Dermis microvascular lymphatic vessel endothelial cell (primary cell): ENCODE measurements at regions not wholly inside any gene's neighbourhood (a gene's known extent, or its start where the extent isn't known, plus 50 kb on each side); places are given as distances from the start of the nearest gene placed in this dataset.
"Not testable (repeated sequence)": the region's sequence is repeated elsewhere in the genome, so short reads cannot be mapped to it uniquely, and the experiment has no call there.

Experiments
- DNase-seq, 2 donors: peaks; one replicate each; pipeline versions ENCODE4 v3.0.0 to v3.0.0-alpha.2; 2010; ENCODE audit warnings: low read depth in 2 of 2

DNA sequence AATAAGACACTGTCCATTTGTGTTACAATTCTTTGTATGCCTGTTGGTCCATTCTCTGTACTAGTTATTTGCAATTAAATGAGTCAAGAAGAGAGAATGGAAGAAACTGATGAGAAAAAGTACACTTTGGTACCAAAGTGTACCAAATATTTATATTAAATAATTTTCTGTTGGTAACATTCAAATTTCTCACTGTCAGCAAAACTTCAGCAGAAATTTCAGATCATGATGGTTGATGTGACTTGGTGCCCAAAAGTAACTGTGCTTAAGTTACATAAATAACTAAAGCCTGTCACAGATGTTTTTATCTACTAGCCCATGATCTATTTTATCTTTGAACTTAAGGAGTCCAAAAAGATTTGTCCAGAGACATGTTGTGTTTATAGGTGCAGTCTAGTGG, 274.4 kb upstream of the CXADR start:
- no peak for DNase-seq

DNA sequence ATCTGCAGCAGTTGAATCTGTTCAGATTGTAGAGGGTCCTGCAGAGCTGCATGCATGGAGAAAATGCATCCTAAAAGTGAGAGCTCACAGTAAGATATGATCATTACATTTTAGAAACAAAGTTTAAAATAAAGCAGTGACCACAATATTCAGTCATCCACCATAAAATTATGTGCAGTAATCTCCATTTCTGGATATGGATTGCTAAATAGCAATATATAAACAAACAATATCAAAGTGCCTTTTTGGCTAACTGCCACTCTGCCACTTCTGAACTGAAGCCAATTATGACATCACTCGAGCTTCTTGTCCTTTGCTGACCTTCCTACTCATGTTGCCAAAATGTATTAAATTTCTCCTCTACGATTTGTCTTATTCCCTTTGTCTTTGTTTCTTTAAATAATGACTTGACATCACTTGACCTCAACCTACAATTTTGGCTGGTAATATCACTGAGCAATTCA, 262.0 kb upstream of the CXADR start:
- no peak for DNase-seq

DNA sequence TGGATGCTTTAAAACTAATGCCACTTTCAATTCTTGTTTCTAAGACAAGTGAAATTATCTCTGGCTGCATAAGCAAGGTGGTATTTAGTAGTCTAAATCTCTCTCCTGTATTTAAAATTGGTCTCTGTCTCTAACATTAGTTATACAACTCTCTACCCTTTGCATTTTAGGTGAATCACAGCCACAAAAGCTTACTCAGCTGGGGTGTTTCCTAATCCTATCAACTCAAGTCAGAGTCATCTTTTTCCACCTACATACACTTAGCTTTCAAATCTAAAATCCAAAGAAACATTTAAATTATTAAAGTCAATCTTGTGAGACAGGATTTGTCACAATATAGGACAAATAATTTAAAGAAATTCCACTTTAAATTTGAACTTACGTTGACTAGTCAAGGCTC, 255.1 kb upstream of the CXADR start:
- no peak for DNase-seq

DNA sequence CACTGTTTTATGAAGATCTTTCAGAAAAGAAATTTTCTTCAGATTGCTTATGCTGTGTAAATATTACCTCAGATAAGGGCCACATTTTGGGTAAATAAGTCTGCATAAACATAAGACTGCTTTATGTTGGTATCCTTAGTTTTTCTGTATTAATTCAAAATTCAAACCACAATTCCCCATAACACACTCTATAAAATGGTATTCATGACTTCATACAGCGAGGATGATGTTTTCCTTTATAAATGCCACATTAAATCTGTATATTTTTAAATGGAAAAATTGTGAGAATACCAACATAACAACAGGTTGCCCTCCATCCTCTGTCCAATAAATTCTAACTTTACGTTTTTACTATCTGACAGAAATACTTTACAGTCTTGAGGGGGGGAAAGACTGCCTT, 248.7 kb upstream of the CXADR start:
- DNase-seq = no peak

- DNase-seq = no peak
These were observed 243.1 kb upstream of the CXADR start for GRCh38 chr21:17269760-17270159.

DNA sequence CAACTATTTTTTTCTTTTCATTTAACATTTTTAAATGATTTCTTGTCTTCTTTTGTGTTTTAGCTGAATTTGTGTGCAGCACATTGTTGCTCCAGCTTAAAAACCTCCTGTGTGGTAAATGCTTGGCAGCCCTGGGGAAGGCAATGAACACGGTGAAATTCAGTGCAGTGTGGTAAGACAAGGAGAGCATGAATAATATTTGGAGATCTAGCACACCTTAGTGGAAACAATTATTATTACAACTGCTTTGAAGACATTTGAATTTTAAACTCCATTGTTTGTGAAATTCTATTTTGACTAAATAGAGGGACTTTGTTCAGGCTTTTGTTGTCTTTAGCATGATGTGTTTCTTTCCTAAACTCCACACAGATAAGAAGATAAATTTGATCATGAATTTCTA, 242.6 kb upstream of the CXADR start:
- DNase-seq = peak; percentile 35 to 52

DNA sequence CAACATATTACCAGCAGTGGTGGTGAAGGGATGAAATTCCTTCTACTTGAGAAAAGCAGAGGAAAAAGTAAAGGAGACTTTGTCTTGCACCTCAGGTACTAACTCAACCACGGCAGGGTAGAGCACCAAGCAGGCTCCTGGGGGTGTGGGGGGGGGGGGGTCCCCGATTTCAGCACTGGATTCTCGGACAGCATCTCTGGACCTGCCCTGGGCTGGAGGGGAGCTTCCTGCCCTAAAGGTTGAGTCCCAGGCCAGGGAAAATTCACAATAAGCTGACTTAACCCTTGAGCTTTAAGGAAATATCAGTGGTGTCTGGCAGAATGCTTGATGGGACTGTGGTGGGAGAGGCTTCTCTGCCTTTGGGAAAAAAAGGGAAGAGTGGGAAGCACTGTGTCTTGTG, 233.2 kb upstream of the CXADR start:
- DNase-seq = no peak

- DNase-seq = not testable (repeated sequence)
These were observed 219.8 kb upstream of the CXADR start for GRCh38 chr21:17293016-17293562.

GRCh38 chr21:17295997-17296396, 216.8 kb upstream of the CXADR start:
- DNase-seq = no peak

DNA sequence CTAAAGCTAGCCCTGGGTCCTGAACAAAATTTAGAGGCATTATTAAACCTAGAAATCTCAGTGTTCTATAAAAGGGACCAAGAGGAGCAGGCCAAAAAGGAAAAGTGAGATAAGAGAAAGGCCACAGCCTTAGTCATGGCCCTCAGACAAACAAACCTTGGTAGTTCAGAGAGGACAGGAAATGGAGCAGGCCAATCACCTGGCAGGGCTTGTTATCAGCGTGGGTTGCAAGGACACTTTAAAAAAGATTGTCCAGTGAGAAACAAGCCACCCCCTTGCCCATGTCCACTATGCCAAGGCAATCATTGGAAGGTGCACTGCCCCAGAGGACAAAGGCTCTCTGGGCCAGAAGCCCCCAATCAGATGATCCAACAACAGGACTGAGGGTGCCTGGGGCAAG, 213.3 kb upstream of the CXADR start:
- DNase-seq = not testable (repeated sequence)

DNA sequence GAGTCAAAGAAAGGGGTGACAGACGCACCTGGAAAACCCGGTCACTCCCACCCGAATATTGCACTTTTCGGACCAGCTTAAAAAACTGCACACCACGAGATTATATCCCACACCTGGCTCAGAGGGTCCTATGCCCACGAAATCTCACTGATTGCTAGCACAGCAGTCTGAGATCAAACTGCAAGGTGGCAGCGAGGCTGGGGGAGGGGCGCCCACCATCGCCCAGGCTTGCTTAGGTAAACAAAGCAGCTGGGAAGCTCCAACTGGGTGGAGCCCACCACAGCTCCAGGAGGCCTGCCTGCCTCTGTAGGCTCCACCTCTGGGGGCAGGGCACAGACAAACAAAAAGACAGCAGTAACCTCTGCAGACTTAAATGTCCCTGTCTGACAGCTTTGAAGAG, 185.1 kb upstream of the CXADR start:
- not testable (repeated sequence) for DNase-seq

GRCh38 chr21:17334484-17334883, 178.4 kb upstream of the CXADR start:
- DNase-seq = no peak

GRCh38 chr21:17340081-17340480, 172.8 kb upstream of the CXADR start:
- no peak for DNase-seq

DNA sequence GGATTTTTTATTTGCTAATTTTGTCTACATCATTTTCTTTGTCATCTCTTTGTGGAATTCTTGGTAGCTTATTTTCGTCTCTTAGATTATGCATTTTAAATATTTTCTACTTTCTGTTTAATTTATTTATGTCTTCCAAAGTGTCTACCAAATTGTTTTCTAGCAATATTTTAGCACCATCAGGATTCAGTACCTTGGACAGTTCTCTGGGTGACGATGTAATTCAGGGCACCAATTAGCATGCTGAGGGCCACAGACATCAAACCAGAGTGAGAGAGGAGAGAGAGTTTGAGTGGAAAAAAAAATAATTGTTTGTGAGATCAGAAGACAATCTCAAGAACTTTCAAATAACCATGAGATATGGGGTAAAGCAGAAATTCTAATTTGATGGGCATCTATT, 169.8 kb upstream of the CXADR start:
- DNase-seq = peak; percentile 23 to 36

GRCh38 chr21:17348357-17348756, 164.5 kb upstream of the CXADR start:
- DNase-seq = no peak

DNA sequence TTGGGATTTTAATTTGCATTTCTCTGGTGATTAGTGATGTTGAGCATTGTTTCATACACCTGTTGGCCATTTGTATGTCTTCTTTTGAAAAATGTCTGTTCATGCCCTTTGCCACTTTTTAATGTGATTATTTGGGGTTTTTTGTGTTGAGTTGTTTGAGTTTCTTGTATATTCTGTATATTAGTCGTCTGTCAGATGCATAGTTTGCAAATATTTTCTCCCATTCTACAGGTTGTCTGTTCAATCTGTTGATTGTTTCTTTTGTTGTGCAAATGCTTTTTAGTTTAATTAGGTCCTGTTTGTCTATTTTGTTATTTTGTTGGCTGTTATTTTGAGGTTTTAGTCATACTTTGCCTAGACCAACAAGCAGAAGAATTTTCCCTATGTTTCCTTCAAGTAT, 164.0 kb upstream of the CXADR start:
- no peak for DNase-seq

- DNase-seq = peak in 1 of 2 donors; percentile 36
These were observed 161.1 kb upstream of the CXADR start for GRCh38 chr21:17351766-17352165.

GRCh38 chr21:17352996-17353655, 159.7 kb upstream of the CXADR start:
- no peak for DNase-seq

DNA sequence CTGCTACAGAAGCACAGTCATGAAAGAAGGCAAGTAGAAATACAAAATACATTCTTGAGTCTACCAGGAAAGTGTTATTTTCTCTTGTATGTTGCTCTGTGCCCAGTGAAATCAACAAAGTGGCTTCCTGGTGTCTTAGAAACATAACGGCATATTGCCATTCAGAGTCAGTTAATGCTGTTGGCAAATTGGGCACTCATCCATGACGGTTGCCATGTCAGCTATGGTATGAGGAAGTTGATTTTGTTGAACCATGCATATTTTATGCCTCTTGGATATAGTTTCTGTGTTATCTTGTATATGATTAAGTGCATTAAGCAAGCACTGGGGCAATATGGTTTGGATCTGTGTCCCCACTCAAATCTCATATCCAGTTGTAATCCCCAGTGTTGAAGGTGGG, 153.1 kb upstream of the CXADR start:
- DNase-seq = no peak

DNA sequence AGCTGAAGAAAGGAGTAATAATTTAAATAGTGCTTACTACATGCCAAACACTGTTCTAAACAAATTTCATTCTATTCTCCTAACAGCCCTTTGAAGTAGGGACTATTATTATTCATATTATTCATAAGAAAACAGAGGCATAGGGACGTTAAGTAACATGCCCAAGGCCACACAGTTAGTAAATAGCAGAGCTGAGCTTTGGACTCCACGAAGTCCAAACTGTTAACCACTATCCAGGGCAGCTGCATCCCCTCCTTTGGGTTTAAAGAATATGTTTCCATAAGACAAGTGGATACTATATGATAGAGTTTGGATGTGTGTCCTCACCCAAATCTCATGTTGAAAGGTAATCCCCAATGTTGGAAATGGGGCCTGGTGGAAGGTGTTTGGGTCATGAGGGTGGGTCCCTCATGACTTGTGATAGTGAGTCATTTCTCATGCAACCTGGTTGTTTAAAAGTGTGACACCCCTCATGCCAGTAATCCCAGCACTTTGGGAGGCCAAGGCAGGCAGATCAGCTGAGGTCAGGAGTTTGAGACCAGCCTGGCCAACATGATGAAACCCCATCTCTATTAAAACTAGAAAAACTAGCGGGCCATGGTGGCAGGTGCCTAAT, 144.0 kb upstream of the CXADR start:
- DNase-seq = no peak

- DNase-seq = no peak
These were observed 142.6 kb upstream of the CXADR start for GRCh38 chr21:17370263-17370662.

DNA sequence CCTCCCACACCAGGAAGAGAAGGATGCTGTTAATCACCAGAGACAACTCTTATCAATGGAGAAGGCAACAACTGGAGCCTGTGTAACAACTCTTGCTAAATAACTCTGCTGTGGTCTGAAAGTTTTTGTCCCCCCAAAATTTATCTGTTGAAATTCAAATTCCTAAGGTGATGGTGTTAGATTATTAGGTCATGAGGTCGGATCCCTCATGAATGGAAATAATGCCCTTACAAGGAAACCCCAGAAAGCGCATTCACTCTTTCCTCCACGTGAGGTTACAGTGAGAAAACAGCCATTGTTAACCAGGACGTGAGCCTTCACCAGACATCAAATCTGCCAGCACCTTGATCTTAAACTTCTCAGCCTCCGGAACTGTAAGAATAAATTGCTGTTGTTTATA, 141.9 kb upstream of the CXADR start:
- peak in 1 of 2 donors; percentile 41 for DNase-seq

DNA sequence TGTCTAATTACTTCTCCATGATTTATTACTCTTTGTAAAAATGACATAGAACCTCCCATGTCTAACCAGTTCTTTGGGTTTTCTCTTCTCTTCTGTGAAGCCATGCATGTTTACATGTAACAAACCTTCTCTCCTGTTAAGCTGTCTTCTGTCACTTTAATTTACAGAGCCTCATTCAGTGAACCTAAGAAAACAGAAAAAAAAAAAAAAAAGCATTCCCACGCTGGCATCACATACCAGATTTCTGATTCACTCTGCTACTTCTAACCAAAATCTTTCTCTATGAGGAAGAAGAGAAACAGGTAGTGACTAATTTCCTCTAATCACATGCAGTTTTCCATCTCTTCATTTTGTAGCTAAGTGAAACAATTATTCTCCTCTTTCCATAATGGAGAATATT, 141.4 kb upstream of the CXADR start:
- peak; percentile 80 to 90 for DNase-seq
